ENCODE measurements at regions not wholly inside any gene's neighbourhood (a gene's known extent, or its start where the extent isn't known, plus 50 kb on each side); places are given as distances from the start of the nearest gene placed in this dataset.

GRCh38 chr5:156223547-156223946 lies 103.4 kb upstream of the SGCD start:
- TF ChIP-seq POLR2A (IDR thresholded peaks at IDR 0.05; ENCODE audit: low read length), result no peak
- no peak for TF ChIP-seq CTCF (IDR thresholded peaks at IDR 0.05)
- no peak for TF ChIP-seq KDM5A (IDR thresholded peaks at IDR 0.05)
- TF ChIP-seq CEBPB (IDR thresholded peaks at IDR 0.05), result no peak
- no peak for TF ChIP-seq SMC3 (IDR thresholded peaks at IDR 0.05)
- no peak for TF ChIP-seq EP300 (IDR thresholded peaks at IDR 0.05)
- no peak for TF ChIP-seq MYC (IDR thresholded peaks at IDR 0.05; ENCODE audit: borderline replicate concordance, low read length)
- no peak for TF ChIP-seq ZC3H11A (IDR thresholded peaks at IDR 0.05)
- TF ChIP-seq PHF8 (IDR thresholded peaks at IDR 0.05; ENCODE audit: borderline replicate concordance, low read depth), result no peak

Data from A549 (cell line).